ENCODE measurements at regions not wholly inside any gene's neighbourhood (a gene's known extent, or its start where the extent isn't known, plus 50 kb on each side); places are given as distances from the start of the nearest gene placed in this dataset.
A peak's percentile ranks its signal among the peaks of the same experiment; 100 is the strongest.

DNA sequence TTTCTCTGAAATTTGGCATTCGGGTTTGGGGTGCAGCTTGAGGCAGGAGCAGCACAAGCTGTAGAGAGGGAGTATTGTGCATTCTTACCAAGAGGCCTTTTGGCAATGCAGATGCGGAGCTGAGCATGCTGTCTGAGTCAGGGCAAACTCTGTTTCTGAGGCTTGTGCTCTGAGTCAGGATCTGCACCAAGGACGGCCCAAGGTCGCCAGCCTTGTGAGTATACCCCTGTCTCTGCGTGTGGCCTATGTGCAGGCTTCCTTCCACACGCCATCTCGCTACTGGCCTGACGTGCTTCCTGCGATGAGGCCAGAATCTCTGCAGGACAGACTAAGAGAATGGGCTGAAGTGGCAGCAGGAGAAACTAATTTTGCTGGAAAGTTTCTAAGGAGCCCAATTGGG, 83.8 kb upstream of the ROPN1 start:
- no peaks in the 10 kb centered on the region for H3K9me3 Mint-ChIP-seq
- no peaks in the 10 kb centered on the region for H3K4me1 Mint-ChIP-seq
- POLR2A ChIA-PET: no interaction called here
- DNase-seq (no peak), ATAC-seq (no peak)
- no peaks in the 10 kb centered on the region for H3K36me3 Mint-ChIP-seq
- no peak overlapping the region for H3K27ac Mint-ChIP-seq
- no peak overlapping the region for H3K4me3 Mint-ChIP-seq
- peaks cover 0 to 24% (median 15%) of the 10 kb centered on the region in 5 donors for H3K27me3 Mint-ChIP-seq

DNA sequence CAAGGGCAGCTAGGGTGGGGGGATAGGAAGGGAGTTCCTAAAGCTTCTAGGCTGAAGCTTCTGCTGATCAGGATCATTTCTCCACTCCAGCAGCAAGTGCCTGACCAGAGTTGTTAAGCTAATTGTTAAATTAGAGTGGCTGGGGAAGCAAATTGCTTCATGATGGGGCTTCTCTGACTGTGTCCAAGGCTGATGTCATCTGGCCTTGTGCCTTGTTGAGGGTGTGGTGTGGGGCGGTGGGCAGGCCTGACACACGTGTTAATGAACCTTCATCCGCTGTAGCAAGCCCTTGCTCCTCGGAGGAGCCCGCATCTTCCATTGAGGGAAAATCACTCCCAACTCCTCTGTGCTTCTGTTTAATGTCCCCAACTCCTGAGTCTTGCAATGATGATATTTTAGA, 84.3 kb upstream of the ROPN1 start:
- Mint-ChIP-seq H3K4me3 (no peak overlapping the region), H3K4me1 (no peaks in the 10 kb centered on the region), H3K9me3 (no peaks in the 10 kb centered on the region), H3K27ac (no peak overlapping the region), H3K27me3 (peaks cover 0 to 24% (median 15%) of the 10 kb centered on the region in 5 donors), H3K36me3 (no peaks in the 10 kb centered on the region)
- ATAC-seq (no peak), DNase-seq (no peak)
- POLR2A ChIA-PET: no interaction called here

DNA sequence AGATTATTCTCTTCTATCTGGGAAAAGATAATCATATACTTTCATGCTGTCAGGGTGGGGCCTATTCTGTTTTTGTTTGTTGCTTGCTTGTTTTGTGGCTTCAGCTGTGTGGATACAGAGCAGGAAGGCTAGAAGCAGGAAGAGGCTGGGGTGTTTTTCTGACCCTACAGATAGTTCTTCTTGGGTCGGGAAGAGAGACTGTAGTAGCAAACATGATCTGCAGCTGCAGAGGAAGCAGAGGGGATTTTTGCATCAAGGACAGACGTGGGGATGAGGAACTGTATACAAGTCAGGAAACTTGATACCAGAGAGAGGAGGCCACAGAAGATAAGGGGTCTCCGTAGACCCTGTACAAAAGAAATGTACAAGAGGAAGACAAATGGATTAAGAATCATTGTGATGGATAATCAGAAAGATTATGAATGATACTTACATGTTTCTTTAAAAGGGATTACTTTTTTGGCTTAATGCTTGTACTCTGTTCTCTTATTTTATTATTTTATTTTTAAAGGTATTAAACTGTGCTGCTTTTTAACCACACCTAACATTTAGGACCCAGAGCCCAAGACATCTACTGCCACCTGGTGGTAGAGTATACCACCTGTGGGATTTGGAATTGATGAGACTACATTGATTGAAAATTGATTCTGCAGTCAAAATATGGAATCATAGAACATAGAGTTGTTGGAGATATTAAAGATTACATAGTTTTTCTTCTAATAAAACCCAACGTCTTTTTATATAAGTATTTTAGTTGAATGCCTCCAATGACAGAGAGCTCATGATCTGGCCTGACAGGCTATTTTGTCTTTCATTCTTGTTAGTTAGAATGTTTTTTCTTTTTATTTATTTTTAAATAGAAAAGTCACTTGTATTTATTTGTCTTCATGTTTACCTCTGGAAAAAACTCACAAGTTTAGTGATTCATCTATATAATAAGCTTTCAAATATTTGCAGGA, 87.3 kb upstream of the ROPN1 start:
- peak in 2 of 10 donors; percentile 4 for DNase-seq
- Mint-ChIP-seq H3K27ac (no peak overlapping the region), H3K4me1 (no peaks in the 10 kb centered on the region), H3K27me3 (peaks cover 0 to 15% (median 10%) of the 10 kb centered on the region in 5 donors), H3K4me3 (no peak overlapping the region), H3K9me3 (no peaks in the 10 kb centered on the region), H3K36me3 (no peaks in the 10 kb centered on the region)
- ATAC-seq: no peak
- POLR2A ChIA-PET: no interaction called here

DNA sequence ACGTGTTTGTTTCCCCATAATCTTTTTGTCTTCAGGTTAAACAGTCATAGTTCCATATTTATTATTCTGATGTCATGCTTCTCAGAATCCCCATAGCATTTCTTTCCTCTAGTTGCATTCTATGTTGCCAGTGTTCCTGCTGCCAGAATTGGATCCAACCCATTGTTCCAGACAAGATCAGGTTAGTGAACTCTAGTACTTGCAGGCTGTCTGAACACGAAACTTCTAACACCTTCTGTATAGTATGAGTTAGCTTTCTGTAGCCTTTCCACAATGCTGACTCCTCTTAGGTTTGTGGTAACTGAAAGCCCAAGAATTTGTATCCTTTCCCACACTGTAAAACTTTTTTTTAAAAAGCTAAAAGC, 88.0 kb upstream of the ROPN1 start:
- peaks cover 0 to 15% (median 10%) of the 10 kb centered on the region in 5 donors for H3K27me3 Mint-ChIP-seq
- no peaks in the 10 kb centered on the region for H3K9me3 Mint-ChIP-seq
- no peak overlapping the region for H3K4me3 Mint-ChIP-seq
- POLR2A ChIA-PET: no interaction called here
- no peak overlapping the region for H3K27ac Mint-ChIP-seq
- ATAC-seq (no peak), DNase-seq (no peak)
- no peaks in the 10 kb centered on the region for H3K36me3 Mint-ChIP-seq
- no peaks in the 10 kb centered on the region for H3K4me1 Mint-ChIP-seq

DNA sequence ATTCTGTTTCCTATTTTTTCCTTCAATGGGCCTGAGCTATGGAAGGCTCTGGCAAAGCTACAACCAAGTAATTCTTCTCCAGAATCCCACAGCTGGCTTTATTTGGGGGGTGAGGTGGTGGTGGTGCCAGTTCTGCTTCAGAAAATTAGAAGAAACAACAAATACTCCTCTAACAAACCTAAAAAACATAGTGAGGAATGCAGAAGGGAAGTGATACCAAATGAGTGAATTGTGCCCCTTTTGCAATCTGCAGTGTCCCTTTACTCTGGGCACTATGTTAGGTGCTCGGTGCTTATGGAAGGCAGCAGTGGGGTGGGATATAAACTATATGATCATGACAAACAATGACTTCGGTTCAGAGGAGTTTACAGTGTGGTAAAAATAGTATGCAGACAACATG, 90.4 kb upstream of the ROPN1 start:
- peaks cover 0 to 18% (median 9%) of the 10 kb centered on the region in 5 donors for H3K27me3 Mint-ChIP-seq

DNA sequence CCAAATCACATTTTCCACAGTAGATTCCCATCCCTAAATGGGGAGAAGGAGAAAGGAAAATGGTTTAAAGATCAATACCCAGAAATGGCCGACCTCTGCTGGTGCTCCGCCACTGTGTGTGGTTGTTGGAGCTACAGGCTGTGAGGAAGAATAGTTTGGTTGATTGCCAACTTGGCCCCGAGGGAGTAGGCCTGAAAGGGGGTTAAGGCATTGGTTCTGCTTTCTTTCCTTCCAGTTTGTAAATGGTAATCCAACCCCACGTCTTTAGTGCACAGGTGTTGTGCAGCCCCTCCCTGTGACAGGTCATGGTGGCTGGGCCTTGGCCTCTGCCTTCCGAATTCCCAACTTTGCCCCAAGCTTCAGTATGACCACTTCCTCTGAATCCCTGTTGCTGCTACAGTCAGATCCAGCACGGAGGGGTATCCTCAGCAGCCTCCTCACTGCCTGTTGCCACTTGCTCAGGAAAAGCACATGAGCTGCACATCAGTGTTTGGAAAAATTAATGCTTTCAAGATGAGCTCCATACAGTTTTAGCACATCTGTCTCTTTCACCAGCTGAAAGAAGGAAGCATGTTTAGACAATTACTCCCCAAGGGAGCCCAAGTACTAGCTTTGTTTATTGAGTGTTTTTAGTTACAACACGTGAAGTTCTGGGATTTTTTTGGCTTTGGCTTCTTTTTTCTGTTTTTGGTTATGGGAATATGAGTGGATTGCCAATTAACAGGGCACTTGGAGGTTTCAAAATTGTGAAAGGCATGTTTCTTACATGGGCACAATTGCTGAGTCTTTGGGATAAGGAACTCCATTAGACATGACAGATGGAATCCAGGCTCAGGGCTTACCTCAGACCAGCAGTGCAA, 92.3 kb upstream of the ROPN1 start:
- no peak for ATAC-seq
- peaks cover 1 to 29% (median 7%) of the 10 kb centered on the region in 5 donors for H3K27me3 Mint-ChIP-seq
- no peaks in the 10 kb centered on the region for H3K36me3 Mint-ChIP-seq
- no peaks in the 10 kb centered on the region for H3K9me3 Mint-ChIP-seq
- no peak overlapping the region for H3K4me3 Mint-ChIP-seq
- no peak for DNase-seq
- H3K4me1 Mint-ChIP-seq: no peaks in the 10 kb centered on the region
- POLR2A ChIA-PET: no interaction called here
- no peak overlapping the region for H3K27ac Mint-ChIP-seq

More for the DNA sequence above, 90.4 kb upstream of the ROPN1 start:
- no peak for ATAC-seq
- POLR2A ChIA-PET: no interaction called here
- no peak for DNase-seq
- H3K4me1 Mint-ChIP-seq: no peaks in the 10 kb centered on the region
- H3K36me3 Mint-ChIP-seq: no peaks in the 10 kb centered on the region
- no peak overlapping the region for H3K4me3 Mint-ChIP-seq
- H3K27ac Mint-ChIP-seq: no peak overlapping the region
- no peaks in the 10 kb centered on the region for H3K9me3 Mint-ChIP-seq

DNA sequence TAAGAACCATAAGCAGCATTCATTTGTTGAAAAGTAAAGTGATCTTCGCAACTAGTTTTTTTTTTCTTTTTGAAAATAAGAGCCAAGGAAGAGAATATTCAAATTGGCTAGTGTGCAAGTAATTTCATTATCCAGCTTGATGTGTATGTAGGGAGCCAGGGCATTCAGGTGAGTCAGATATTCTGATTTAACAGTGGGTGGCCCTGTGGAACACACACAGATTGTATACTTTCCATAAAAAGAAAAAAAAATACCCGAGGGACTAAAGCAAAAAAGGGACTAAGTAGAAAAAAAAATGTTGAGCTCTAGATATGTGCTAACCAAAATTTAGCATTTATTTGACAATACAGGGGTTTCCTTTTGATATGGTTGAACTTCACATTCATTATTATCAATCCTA, 96.9 kb upstream of the ROPN1 start:
- POLR2A ChIA-PET: no interaction called here
- H3K9me3 Mint-ChIP-seq: no peaks in the 10 kb centered on the region
- ATAC-seq: no peak
- H3K27ac Mint-ChIP-seq: no peak overlapping the region
- no peak for DNase-seq
- H3K27me3 Mint-ChIP-seq: peaks cover 18 to 62% (median 26%) of the 10 kb centered on the region in 5 donors
- no peaks in the 10 kb centered on the region for H3K4me1 Mint-ChIP-seq
- no peaks in the 10 kb centered on the region for H3K36me3 Mint-ChIP-seq
- no peak overlapping the region for H3K4me3 Mint-ChIP-seq

DNA sequence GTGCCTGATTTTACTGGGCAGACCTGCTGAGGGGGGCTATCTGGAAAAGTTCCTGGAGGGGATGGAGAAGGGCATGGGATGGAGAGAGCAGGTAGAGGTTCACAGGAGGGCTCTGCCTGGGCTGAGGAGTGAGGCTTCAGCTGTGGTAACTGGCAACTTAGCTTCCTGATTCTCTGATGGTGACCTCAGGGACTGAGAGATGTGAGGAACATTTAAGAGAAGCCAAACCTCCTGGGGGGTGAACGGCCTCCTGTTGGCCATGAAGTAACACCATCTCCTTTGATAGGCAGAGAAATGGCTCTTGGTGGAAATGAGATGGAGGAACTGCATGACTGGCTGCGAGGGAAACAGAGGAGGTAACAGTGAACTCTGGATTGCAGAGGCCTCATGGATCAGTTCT, 97.3 kb upstream of the ROPN1 start:
- Mint-ChIP-seq H3K9me3 (no peaks in the 10 kb centered on the region), H3K27me3 (peaks cover 18 to 67% (median 27%) of the 10 kb centered on the region in 5 donors), H3K4me3 (no peak overlapping the region), H3K36me3 (no peaks in the 10 kb centered on the region), H3K4me1 (no peaks in the 10 kb centered on the region), H3K27ac (no peak overlapping the region)
- POLR2A ChIA-PET: no interaction called here
- DNase-seq (no peak), ATAC-seq (no peak)

DNA sequence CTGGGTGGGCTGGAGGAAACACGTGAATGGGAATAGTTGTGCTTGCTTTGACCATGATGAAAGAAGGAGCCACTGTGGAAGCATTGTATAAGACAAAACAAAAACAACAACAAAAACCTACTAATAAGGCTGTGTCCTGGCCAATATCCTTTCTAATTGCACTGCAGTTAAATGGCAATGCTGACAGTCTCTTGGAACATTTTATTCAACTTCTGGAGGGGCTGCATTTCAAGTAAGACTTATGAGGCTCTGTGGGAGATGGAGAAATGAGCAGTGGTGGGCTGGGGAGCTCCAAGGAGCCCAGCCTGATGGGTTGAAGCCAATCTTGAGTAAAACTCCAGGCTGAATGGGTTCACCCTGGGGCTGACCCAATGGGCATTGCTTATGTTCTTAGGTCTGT, 99.8 kb upstream of the ROPN1 start:
- ATAC-seq (no peak), DNase-seq (no peak)
- Mint-ChIP-seq H3K36me3 (no peaks in the 10 kb centered on the region), H3K27me3 (peaks cover 18 to 69% (median 31%) of the 10 kb centered on the region in 5 donors), H3K27ac (no peak overlapping the region), H3K9me3 (no peaks in the 10 kb centered on the region), H3K4me3 (no peak overlapping the region), H3K4me1 (no peaks in the 10 kb centered on the region)
- POLR2A ChIA-PET: no interaction called here

DNA sequence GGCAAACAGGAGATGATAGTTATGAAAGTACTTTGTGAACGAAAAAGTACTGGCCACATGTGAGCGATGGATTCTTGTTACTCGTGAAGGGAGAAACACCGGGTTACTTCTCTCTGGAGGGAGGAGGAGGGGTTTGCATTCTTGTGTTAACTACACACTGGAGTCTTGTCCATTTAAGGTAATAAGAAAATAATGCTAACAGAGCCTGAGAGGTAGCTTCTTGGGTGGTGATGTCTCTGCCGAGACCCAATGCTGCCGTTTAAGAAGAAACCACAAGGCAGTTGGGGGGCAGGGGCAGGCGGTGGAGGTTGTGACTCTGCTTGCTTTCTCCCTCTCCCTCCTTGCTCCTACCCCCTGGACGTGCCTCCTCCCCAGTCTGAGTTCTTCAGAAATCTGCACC, 100.9 kb upstream of the ROPN1 start:
- POLR2A ChIA-PET: no interaction called here
- ATAC-seq: no peak
- peaks cover 18 to 58% (median 30%) of the 10 kb centered on the region in 5 donors for H3K27me3 Mint-ChIP-seq
- no peaks in the 10 kb centered on the region for H3K9me3 Mint-ChIP-seq
- DNase-seq: no peak
- no peaks in the 10 kb centered on the region for H3K36me3 Mint-ChIP-seq
- no peak overlapping the region for H3K4me3 Mint-ChIP-seq
- H3K4me1 Mint-ChIP-seq: no peaks in the 10 kb centered on the region
- no peak overlapping the region for H3K27ac Mint-ChIP-seq

DNA sequence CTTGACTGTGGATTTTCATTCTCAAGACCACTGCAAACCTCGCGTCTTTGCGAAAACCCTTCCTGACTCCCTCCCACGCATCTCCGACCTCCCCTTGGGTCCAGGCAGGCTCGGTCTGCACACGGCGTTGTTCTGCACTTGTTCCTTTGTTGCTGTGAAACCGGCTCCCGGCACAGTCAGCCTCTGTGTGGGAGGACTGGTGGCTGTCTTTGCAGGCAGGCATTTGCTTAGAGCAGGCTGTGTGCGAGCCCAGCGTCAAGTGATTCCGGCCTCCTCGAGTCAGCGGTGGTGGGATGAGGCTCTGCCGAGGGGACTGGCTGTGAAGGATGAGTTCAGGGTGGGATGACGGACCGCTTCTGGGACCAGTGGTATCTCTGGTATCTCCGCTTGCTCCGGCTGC, 102.6 kb upstream of the ROPN1 start:
- H3K27me3 Mint-ChIP-seq: peaks cover 21 to 59% (median 28%) of the 10 kb centered on the region in 5 donors

DNA sequence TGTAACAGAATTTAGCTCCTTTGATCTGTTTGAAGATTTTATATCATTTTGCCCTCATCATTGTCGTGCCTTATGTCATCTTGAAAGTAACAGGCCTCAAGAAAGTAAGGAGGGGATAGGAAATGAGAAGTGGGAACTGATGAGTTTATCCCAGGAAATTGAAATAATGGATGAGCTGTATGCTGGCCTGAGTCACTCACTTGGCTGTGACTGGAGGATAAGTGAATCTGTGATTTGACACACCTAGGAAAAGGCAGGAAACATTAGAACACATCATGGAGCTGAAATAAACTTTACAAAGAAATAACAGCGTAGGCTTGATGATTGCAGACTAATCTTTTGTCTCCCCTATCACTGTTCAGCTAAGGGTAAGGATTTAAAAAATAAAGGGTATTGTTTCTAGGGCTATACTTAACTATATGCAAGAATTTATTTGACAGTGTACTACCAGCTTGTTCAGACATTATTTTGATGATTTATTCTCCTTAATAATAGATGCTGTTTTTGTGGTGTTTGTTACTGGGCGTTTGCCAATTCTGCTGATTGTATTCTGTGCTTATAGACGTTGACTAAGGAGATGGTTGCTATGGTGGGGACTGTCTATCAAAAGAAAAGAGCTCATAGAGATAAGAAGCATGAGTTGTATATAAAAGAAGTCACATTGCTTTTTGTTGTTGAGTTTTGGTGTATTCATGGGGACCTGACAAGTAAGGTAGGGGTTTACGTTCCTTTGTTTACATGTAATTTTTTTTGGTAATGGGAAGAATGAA, 105.6 kb upstream of the ROPN1 start:
- H3K4me1 Mint-ChIP-seq: no peaks in the 10 kb centered on the region
- no peak overlapping the region for H3K27ac Mint-ChIP-seq
- no peak overlapping the region for H3K4me3 Mint-ChIP-seq
- peaks cover 0 to 4% (median 0%) of the 10 kb centered on the region in 3 donors for H3K36me3 Mint-ChIP-seq
- POLR2A ChIA-PET: no interaction called here
- H3K9me3 Mint-ChIP-seq: no peaks in the 10 kb centered on the region
- no peak for DNase-seq
- peaks cover 14 to 44% (median 22%) of the 10 kb centered on the region in 5 donors for H3K27me3 Mint-ChIP-seq
- ATAC-seq: no peak

More for the DNA sequence above, 102.6 kb upstream of the ROPN1 start:
- Mint-ChIP-seq H3K4me1 (no peaks in the 10 kb centered on the region), H3K9me3 (no peaks in the 10 kb centered on the region), H3K27ac (no peak overlapping the region), H3K4me3 (no peak overlapping the region), H3K36me3 (no peaks in the 10 kb centered on the region)
- POLR2A ChIA-PET: no interaction called here
- no peak for ATAC-seq
- no peak for DNase-seq

DNA sequence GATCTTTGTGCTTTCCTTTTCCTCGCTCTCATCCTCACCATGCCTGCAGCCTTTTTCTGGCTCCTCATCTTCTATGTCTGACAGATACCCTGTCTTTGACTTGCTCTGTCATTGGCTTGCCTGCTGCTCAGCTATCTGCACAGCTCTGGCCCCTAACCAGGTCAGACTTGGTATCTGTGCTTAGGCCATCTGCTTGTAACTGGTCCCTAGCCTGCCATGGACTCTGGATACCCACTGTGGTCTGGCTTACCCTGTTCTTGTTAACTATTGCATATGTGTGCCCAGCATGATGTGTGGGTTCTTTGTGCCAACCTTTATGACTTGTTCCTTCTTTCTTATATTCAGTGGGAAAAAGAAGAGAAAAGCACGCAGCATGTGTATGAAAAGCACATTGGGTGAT, 109.7 kb upstream of the ROPN1 start:
- Mint-ChIP-seq H3K4me3 (no peak overlapping the region), H3K9me3 (no peaks in the 10 kb centered on the region), H3K36me3 (peaks cover 0 to 4% (median 0%) of the 10 kb centered on the region in 3 donors), H3K27ac (no peak overlapping the region), H3K27me3 (peaks cover 12 to 26% (median 15%) of the 10 kb centered on the region in 5 donors), H3K4me1 (no peaks in the 10 kb centered on the region)
- DNase-seq (no peak), ATAC-seq (no peak)
- POLR2A ChIA-PET: no interaction called here

All from naive thymus-derived CD8-positive, alpha-beta T cell (primary cell).